ENCODE measurements at regions not wholly inside any gene's neighbourhood (a gene's known extent, or its start where the extent isn't known, plus 50 kb on each side); places are given as distances from the start of the nearest gene placed in this dataset.

DNA sequence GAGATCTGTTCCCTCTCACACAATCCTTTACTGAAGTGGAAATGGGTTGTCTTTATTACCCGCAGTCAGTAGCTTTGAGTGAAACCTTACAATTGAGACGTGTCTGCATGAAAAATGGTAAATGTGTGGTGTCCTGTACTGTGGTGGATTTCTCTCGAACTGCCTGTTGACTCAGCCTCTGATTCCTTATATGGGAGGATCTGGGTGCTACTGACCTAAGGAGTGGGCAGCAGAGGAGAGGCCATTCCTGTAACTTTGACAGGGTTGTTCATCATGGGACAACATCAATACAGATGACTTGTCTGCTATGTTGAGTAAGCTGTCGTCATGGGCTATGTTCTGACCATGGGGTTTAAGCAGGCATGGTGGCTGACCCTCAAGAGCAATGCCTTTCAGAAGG, 159.6 kb upstream of the WDR1 start:
- Histone ChIP-seq H3K9me3 (ENCODE audit: low read length) (no peaks in the 10 kb centered on the region), H3K27ac (ENCODE audit: extremely low read length, insufficient read depth, low read length) (no peak overlapping the region), H4K20me1 (ENCODE audit: insufficient read depth, low read length) (no peaks in the 10 kb centered on the region), H3K36me3 (replicated peaks in 1 of 2; ENCODE audit: control insufficient read depth in 1 of 2, insufficient read depth in 2 of 2, low read length in 2 of 2) (no peaks in the 10 kb centered on the region), H3K9ac (ENCODE audit: insufficient read depth, low read depth, low read length) (no peak overlapping the region), H3K4me2 (ENCODE audit: low read depth, low read length) (no peak overlapping the region), H3K27me3 (ENCODE audit: control insufficient read depth in 1 of 2, insufficient read depth in 2 of 2, low read length in 2 of 2) (peaks cover 0 to 17% of the 10 kb centered on the region in 2 experiments; a peak in 3 of 5 replicates), H3K4me1 (ENCODE audit: insufficient read depth, low read length) (no peaks in the 10 kb centered on the region), H3K4me3 (replicated peaks in 1 of 3; ENCODE audit: insufficient read depth in 1 of 3, low read depth in 2 of 3, low read length in 3 of 3) (no peak overlapping the region), H2AFZ (ENCODE audit: low read length) (no peak overlapping the region), H3K79me2 (ENCODE audit: insufficient read depth, low read length) (no peaks in the 10 kb centered on the region)
- no TSS peak for BruUV-seq (replicated peaks)
- FAIRE-seq (no peak), DNase-seq (ENCODE audit: low spot score) (no peak), ATAC-seq (no peak)
- intact Hi-C loops (cut with micrococcal nuclease; ENCODE audit: unreplicated experiment): no loop called here
- 31% methylated on average over 3 of the region's 4 CpGs for WGBS (ENCODE audit: low lambda C conversion rate)
- in situ Hi-C loops (cut with HindIII; ENCODE audit: extremely low pct_ligation_motif_present, low pct_unique_long_range_greater_than_20kb): no loop called here
- POLR2A ChIA-PET: no interaction called here
- no peak for TF ChIP-seq ZNF878 (CRISPR knock-in tag; IDR thresholded peaks at IDR 0.05)
- TF ChIP-seq, protein P1, sequence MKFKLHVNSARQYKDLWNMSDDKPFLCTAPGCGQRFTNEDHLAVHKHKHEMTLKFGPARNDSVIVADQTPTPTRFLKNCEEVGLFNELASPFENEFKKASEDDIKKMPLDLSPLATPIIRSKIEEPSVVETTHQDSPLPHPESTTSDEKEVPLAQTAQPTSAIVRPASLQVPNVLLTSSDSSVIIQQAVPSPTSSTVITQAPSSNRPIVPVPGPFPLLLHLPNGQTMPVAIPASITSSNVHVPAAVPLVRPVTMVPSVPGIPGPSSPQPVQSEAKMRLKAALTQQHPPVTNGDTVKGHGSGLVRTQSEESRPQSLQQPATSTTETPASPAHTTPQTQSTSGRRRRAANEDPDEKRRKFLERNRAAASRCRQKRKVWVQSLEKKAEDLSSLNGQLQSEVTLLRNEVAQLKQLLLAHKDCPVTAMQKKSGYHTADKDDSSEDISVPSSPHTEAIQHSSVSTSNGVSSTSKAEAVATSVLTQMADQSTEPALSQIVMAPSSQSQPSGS (CRISPR knock-in tag; IDR thresholded peaks at IDR 0.05): no peak
- TF ChIP-seq, protein P2, sequence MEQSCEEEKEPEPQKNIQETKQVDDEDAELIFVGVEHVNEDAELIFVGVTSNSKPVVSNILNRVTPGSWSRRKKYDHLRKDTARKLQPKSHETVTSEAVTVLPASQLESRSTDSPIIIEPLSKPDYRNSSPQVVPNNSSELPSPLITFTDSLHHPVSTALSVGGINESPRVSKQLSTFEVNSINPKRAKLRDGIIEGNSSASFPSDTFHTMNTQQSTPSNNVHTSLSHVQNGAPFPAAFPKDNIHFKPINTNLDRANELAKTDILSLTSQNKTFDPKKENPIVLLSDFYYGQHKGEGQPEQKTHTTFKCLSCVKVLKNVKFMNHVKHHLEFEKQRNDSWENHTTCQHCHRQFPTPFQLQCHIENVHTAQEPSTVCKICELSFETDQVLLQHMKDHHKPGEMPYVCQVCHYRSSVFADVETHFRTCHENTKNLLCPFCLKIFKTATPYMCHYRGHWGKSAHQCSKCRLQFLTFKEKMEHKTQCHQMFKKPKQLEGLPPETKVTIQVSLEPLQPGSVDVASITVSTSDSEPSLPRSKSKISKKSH (CRISPR knock-in tag; IDR thresholded peaks at IDR 0.05; ENCODE audit: borderline replicate concordance): no peak
- no peak for TF ChIP-seq EZH2 (conservative IDR thresholded peaks at IDR 0.05; ENCODE audit: low read depth, low read length)
- no peak for TF ChIP-seq RBFOX2 (IDR thresholded peaks at IDR 0.05; ENCODE audit: low read depth, low read length)
- TF ChIP-seq ZNF20 (CRISPR knock-in tag; IDR thresholded peaks at IDR 0.05): no peak
- no peak for TF ChIP-seq ZNF232 (CRISPR knock-in tag; IDR thresholded peaks at IDR 0.05; ENCODE audit: borderline replicate concordance)
- TF ChIP-seq, protein P3, sequence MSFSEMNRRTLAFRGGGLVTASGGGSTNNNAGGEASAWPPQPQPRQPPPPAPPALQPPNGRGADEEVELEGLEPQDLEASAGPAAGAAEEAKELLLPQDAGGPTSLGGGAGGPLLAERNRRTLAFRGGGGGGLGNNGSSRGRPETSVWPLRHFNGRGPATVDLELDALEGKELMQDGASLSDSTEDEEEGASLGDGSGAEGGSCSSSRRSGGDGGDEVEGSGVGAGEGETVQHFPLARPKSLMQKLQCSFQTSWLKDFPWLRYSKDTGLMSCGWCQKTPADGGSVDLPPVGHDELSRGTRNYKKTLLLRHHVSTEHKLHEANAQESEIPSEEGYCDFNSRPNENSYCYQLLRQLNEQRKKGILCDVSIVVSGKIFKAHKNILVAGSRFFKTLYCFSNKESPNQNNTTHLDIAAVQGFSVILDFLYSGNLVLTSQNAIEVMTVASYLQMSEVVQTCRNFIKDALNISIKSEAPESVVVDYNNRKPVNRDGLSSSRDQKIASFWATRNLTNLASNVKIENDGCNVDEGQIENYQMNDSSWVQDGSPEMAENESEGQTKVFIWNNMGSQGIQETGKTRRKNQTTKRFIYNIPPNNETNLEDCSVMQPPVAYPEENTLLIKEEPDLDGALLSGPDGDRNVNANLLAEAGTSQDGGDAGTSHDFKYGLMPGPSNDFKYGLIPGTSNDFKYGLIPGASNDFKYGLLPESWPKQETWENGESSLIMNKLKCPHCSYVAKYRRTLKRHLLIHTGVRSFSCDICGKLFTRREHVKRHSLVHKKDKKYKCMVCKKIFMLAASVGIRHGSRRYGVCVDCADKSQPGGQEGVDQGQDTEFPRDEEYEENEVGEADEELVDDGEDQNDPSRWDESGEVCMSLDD (CRISPR knock-in tag; IDR thresholded peaks at IDR 0.05; ENCODE audit: borderline replicate concordance): no peak
- no peak for TF ChIP-seq GATA4 (IDR thresholded peaks at IDR 0.05; ENCODE audit: borderline replicate concordance, low read depth)
- TF ChIP-seq, protein P4, sequence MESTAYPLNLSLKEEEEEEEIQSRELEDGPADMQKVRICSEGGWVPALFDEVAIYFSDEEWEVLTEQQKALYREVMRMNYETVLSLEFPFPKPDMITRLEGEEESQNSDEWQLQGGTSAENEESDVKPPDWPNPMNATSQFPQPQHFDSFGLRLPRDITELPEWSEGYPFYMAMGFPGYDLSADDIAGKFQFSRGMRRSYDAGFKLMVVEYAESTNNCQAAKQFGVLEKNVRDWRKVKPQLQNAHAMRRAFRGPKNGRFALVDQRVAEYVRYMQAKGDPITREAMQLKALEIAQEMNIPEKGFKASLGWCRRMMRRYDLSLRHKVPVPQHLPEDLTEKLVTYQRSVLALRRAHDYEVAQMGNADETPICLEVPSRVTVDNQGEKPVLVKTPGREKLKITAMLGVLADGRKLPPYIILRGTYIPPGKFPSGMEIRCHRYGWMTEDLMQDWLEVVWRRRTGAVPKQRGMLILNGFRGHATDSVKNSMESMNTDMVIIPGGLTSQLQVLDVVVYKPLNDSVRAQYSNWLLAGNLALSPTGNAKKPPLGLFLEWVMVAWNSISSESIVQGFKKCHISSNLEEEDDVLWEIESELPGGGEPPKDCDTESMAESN (CRISPR knock-in tag; conservative IDR thresholded peaks at IDR 0.05): no peak
- no peak for TF ChIP-seq ZNF550 (CRISPR knock-in tag; IDR thresholded peaks at IDR 0.05; ENCODE audit: borderline replicate concordance)
- TF ChIP-seq ZNF337 (CRISPR knock-in tag; IDR thresholded peaks at IDR 0.05; ENCODE audit: borderline replicate concordance, low read depth): no peak
- no peak for TF ChIP-seq ZNF501 (CRISPR knock-in tag; IDR thresholded peaks at IDR 0.05)
- TF ChIP-seq ZNF660 (CRISPR knock-in tag; IDR thresholded peaks at IDR 0.05; ENCODE audit: borderline replicate concordance, low read depth): no peak
- CTCF ChIA-PET (ENCODE audit: low intra/inter-chr PET ratio, low total read pairs): no interaction called here
